T-helper 2 cell treated with Interferon-gamma antibody and Interleukin-4, amounts not matched to agents 100 ng/mL and 5 ng/mL, for 36 hours (primary cell): ENCODE measurements at regions not wholly inside any gene's neighbourhood (a gene's known extent, or its start where the extent isn't known, plus 50 kb on each side); places are given as distances from the start of the nearest gene placed in this dataset.

Experiments
- intact Hi-C: fragments of 100-400 bp; cut with micrococcal nuclease; formaldehyde crosslinking; loops from one replicate; pipeline ENCODE4 v1.15.1; 2023

DNA sequence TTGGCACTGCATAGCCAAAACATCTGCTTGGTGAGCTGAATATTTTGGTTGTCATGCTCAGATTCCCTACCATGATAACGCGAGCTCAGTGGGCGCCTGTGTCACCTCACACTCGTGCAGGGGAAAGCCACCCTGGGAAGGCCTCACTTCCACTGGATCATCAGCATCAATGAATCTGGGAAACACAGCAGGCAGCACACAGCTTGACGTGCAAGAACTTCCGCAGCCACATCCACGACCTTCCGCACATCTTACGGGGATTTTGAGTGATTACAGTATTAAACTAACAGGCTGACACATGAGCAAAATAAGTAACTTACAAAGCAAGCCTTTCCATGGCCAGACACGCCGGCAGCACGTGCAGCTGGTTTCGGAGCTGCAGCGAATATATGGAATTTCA is 54.7 kb upstream of the FOXF1 start:
- intact Hi-C loops = no loop called here

DNA sequence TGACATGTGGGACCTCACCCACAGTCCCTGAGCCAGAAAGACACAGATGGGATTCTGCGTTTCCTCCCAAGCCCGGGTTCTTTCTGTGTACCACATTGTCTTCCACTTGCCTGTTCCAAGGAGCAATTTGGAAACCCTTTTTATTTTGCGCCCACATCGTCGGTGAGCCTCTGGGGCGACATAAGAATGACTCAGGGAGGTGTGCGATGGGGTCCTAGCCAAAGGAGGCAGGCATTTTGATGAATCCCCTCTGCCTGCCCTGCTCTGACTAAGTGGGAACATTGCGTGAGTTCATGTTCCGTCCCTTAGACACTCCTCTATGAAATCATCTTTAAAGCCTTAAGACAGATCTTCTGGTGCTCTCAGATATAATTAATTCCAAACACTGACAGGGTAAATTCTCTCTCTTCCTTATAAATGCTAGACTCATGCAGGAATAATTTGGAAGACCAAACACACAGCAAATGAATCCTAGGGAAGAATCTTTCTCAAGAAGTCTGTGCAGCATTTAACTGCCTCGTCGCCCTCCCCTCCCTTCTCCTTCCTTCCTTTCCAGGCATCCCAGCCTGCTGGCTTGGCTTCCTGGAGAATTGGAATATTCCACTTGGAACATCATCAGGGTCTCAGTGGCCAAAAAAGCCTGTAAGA is 52.7 kb upstream of the FOXF1 start:
- intact Hi-C loops = no loop called here

DNA sequence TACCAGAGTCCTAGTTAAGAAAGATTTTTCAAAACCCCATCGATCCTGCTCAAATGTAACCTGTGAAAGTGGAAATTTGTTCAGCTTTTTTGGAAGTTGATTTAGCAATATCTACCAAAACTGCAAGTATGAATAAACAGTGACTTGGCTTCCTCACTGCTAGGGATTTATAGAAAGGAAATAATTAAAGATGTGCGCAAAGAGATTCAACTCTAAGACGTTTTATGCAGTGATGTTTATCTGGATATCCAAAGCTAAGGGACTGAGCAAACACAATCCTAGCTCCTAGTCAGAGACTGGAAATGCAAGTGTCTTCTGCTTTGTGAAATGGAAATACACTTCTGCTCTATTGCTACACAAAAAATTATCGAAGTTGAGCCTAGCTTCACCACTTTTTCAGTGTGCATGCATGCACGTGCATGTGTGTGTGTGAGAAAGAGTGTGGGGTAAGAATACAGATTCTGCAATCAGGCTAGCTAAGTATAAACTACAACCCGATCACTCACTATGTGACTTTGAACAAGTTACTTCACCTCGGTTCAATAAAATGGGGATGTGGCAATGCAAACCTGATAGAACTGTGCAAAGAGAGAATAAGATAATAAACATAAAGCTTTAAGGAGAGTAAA is 52.1 kb upstream of the FOXF1 start:
- intact Hi-C loops = no loop called here

DNA sequence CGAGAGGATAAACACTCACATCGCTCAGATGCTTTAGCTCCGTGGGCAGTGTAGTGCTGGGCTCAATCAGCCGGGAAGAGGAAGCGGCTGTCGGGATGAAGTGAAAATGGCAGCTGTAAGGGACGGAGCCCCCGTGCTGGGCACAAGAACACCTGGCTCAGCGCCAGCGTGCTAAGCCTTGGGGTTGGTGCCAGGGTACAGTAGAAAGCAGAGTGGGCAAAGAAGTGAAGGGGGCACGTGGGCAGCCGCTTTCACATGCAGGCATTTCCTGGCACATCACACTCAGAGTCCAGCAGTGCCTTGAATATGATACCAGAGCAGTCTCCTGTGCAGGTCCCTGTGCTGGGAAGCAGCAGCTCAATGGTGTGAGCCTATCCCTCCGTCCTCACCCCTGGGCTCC is 51.1 kb upstream of the FOXF1 start:
- intact Hi-C loops = no loop called here
